Nephron progenitor cell (in vitro differentiated cells): ENCODE measurements at regions not wholly inside any gene's neighbourhood (a gene's known extent, or its start where the extent isn't known, plus 50 kb on each side); places are given as distances from the start of the nearest gene placed in this dataset.

ENCODE experiments used
- DNase-seq: peaks from one replicate; pipeline ENCODE4 v3.0.0; 2021
- H3K27ac Mint-ChIP-seq: 2 replicates; pipeline ENCODE4 v1.8.0; 2021; ENCODE audit warnings: mild to moderate bottlenecking, moderate library complexity, mixed read lengths
- H3K27me3 Mint-ChIP-seq: 2 replicates; pipeline ENCODE4 v1.8.0; 2021; ENCODE audit warnings: mild to moderate bottlenecking, low read depth, mixed read lengths; ENCODE audit not compliant: poor library complexity
- H3K36me3 Mint-ChIP-seq: 2 replicates; pipeline ENCODE4 v1.8.0; 2021; ENCODE audit warnings: low read depth, mixed read lengths
- H3K4me1 Mint-ChIP-seq: 2 replicates; pipeline ENCODE4 v1.8.0; 2021; ENCODE audit warnings: mixed read lengths
- H3K4me3 Mint-ChIP-seq: 2 replicates; pipeline ENCODE4 v1.8.0; 2021; ENCODE audit warnings: mild to moderate bottlenecking, moderate library complexity, mixed read lengths
- H3K9me3 Mint-ChIP-seq: 2 replicates; pipeline ENCODE4 v1.8.0; 2021; ENCODE audit warnings: mild to moderate bottlenecking, moderate library complexity, mixed read lengths
- CTCF ChIP-seq: fragments of 200-600 bp; sonication (generic); IDR thresholded peaks from 2 replicates; pipeline ENCODE4 v1.5.0; 2021; ENCODE audit warnings: antibody characterized with exemption

GRCh38 chr7:131188367-131189339 lies 139.0 kb upstream of the MKLN1 start:
- no peak for TF ChIP-seq CTCF
- Mint-ChIP-seq H3K27ac (no peak overlapping the region), H3K9me3 (no peaks in the 10 kb centered on the region), H3K4me1 (no peaks in the 10 kb centered on the region), H3K27me3 (peaks cover 6% of the 10 kb centered on the region), H3K4me3 (no peak overlapping the region), H3K36me3 (no peaks in the 10 kb centered on the region)
- DNase-seq = no peak

GRCh38 chr7:131189488-131189887 lies 138.2 kb upstream of the MKLN1 start:
- Mint-ChIP-seq H3K27ac (no peak overlapping the region), H3K4me3 (no peak overlapping the region), H3K4me1 (no peaks in the 10 kb centered on the region), H3K27me3 (peaks cover 6% of the 10 kb centered on the region), H3K9me3 (no peaks in the 10 kb centered on the region), H3K36me3 (no peaks in the 10 kb centered on the region)
- no peak for TF ChIP-seq CTCF
- DNase-seq = no peak

- H3K9me3 Mint-ChIP-seq = no peaks in the 10 kb centered on the region
- H3K27ac Mint-ChIP-seq = no peak overlapping the region
- H3K4me3 Mint-ChIP-seq = no peak overlapping the region
- no peak for TF ChIP-seq CTCF
- no peak for DNase-seq
- H3K4me1 Mint-ChIP-seq = no peaks in the 10 kb centered on the region
- H3K36me3 Mint-ChIP-seq = no peaks in the 10 kb centered on the region
- H3K27me3 Mint-ChIP-seq = peaks cover 6% of the 10 kb centered on the region
Observed at GRCh38 chr7:131190146-131190545, 137.5 kb upstream of the MKLN1 start.

GRCh38 chr7:131190581-131190980 lies 137.1 kb upstream of the MKLN1 start:
- Mint-ChIP-seq H3K36me3 (no peaks in the 10 kb centered on the region), H3K4me1 (no peaks in the 10 kb centered on the region), H3K27ac (no peak overlapping the region), H3K27me3 (peaks cover 6% of the 10 kb centered on the region), H3K9me3 (no peaks in the 10 kb centered on the region), H3K4me3 (no peak overlapping the region)
- TF ChIP-seq CTCF = no peak
- no peak for DNase-seq

GRCh38 chr7:131194070-131194865 lies 133.4 kb upstream of the MKLN1 start:
- Mint-ChIP-seq H3K9me3 (no peaks in the 10 kb centered on the region), H3K36me3 (no peaks in the 10 kb centered on the region), H3K27ac (no peak overlapping the region), H3K27me3 (peaks cover 7% of the 10 kb centered on the region), H3K4me1 (no peaks in the 10 kb centered on the region), H3K4me3 (no peak overlapping the region)
- DNase-seq = no peak
- TF ChIP-seq CTCF = no peak
